Uterus (tissue), 2 donors: ENCODE measurements at regions not wholly inside any gene's neighbourhood (a gene's known extent, or its start where the extent isn't known, plus 50 kb on each side); places are given as distances from the start of the nearest gene placed in this dataset.

Source experiments
- CTCF ChIP-seq, 4 experiments: fragments of 200-600 bp in 2 of 4; fragments of 450-650 bp in 2 of 4; sonication (generic) in 2 of 4; IDR thresholded peaks; one replicate each; pipeline ENCODE4 v1.5.1; 2016 to 2019; ENCODE audit warnings: antibody characterized with exemption in 4 of 4, mild to moderate bottlenecking in 2 of 4, moderate library complexity in 1 of 4
- POLR2A ChIP-seq, 2 donors: fragments of 450-650 bp; IDR thresholded peaks; one replicate each; pipeline ENCODE4 v1.6.1; 2016; ENCODE audit warnings: antibody characterized with exemption in 2 of 2, mild to moderate bottlenecking in 1 of 2, moderate library complexity in 1 of 2

GRCh38 chr22:27296091-27296675, 505.4 kb downstream of the MN1 start:
- no peak for TF ChIP-seq CTCF (IDR thresholded peaks at IDR 0.05)
- no peak for TF ChIP-seq POLR2A (IDR thresholded peaks at IDR 0.05)
